ENCODE measurements at regions not wholly inside any gene's neighbourhood (a gene's known extent, or its start where the extent isn't known, plus 50 kb on each side); places are given as distances from the start of the nearest gene placed in this dataset.

DNA sequence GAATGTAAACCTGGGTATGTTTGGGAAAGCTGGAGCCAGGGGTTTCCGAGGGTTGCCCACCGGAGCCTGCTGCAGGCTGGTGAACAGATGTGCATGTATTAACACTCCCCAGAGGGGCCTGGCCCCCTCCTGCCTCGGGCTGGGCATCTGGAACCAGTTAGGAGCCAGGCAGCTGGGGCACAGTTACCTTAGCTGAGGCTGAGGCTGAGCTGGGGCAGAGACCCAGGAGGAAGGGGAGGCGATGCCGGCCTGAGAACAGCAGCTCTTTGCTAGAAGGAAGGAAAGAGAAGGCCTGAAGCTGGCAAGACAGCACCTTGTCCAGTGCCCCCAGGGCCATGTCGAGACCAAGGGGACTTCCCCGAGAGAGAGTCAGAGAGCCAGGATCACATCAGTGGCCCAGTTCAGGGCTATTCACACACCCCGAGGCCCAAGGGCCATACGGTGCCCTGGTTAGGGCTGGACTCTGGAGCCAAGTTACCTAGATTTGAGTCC, 65.8 kb downstream of the RMI2 start:
- TF ChIP-seq CTCF (IDR thresholded peaks at IDR 0.05; ENCODE audit: extremely low read depth in 1 of 2, insufficient read depth in 1 of 2, low read depth in 1 of 2, low read length in 2 of 2) (no peak), POLR2A (IDR thresholded peaks at IDR 0.05; ENCODE audit: low read depth, low read length) (no peak), FOS (IDR thresholded peaks at IDR 0.05; ENCODE audit: borderline replicate concordance, insufficient read depth, low read length) (no peak), MAX (IDR thresholded peaks at IDR 0.05; ENCODE audit: insufficient read depth, insufficient read length) (no peak), POLR2AphosphoS5 (IDR thresholded peaks at IDR 0.05; ENCODE audit: insufficient read depth, low read depth, low read length) (no peak)
